A673 (cell line): ENCODE measurements at regions not wholly inside any gene's neighbourhood (a gene's known extent, or its start where the extent isn't known, plus 50 kb on each side); places are given as distances from the start of the nearest gene placed in this dataset.

Experiments used
- BruUV-seq: library from RNA; stranded (reverse); fragments of 400-500 nt; replicated peaks from 2 replicates; lab custom pipeline; 2021; lab: Mats Ljungman, UMichigan
- CTCF ChIA-PET: fragments of 300-600 bp; sonication (Branson Sonifier 250); formaldehyde crosslinking; loops from one replicate; lab custom pipeline; 2022; ENCODE audit warnings: antibody characterized with exemption; lab: Charles Lee
- POLR2A ChIA-PET: fragments of 300-600 bp; sonication (Branson Sonifier 250); formaldehyde crosslinking; loops from one replicate; lab custom pipeline; 2022; ENCODE audit warnings: antibody characterized with exemption; ENCODE audit not compliant: low non-redundant PET; lab: Charles Lee
- DNase-seq: peaks from one replicate; pipeline ENCODE4 v3.0.0-alpha.2; 2015; ENCODE audit warnings: low spot score
- H3K27ac ChIP-seq: fragments of 200-600 bp; sonication (generic); 2 replicates; pipeline ENCODE4 v1.5.1; 2016; ENCODE audit warnings: mixed run types, low read depth, mild to moderate bottlenecking, mixed read lengths, antibody characterized with exemption, low read length; ENCODE audit not compliant: poor library complexity, severe bottlenecking
- H3K27me3 ChIP-seq: fragments of 200-600 bp; sonication (generic); replicated peaks from 2 replicates; pipeline ENCODE4 v1.6.1; 2017; ENCODE audit warnings: mixed run types, low read depth, mild to moderate bottlenecking, mixed read lengths, antibody characterized with exemption, low read length; ENCODE audit not compliant: insufficient read depth, poor library complexity
- H3K36me3 ChIP-seq: fragments of 200-600 bp; sonication (generic); 2 replicates; pipeline ENCODE4 v1.6.1; 2016; ENCODE audit warnings: mixed run types, mild to moderate bottlenecking, mixed read lengths, antibody characterized with exemption, low read length; ENCODE audit not compliant: insufficient read depth, poor library complexity, severe bottlenecking
- H3K4me1 ChIP-seq: fragments of 200-600 bp; sonication (generic); 2 replicates; pipeline ENCODE4 v1.6.1; 2017; ENCODE audit warnings: mixed run types, mild to moderate bottlenecking, mixed read lengths, antibody characterized with exemption, low read length; ENCODE audit not compliant: insufficient read depth, poor library complexity, severe bottlenecking
- H3K4me3 ChIP-seq: fragments of 200-600 bp; sonication (generic); 2 replicates; pipeline ENCODE4 v1.5.1; 2016; ENCODE audit warnings: low read depth, mixed run types, mild to moderate bottlenecking, mixed read lengths, low read length; ENCODE audit not compliant: poor library complexity, severe bottlenecking
- H3K9me3 ChIP-seq: fragments of 200-600 bp; sonication (generic); 2 replicates; pipeline ENCODE4 v1.6.1; 2016; ENCODE audit warnings: mixed run types, low read depth, mild to moderate bottlenecking, mixed read lengths, antibody characterized with exemption, low read length; ENCODE audit not compliant: poor library complexity, severe bottlenecking
- EZH2 ChIP-seq: fragments of 200-600 bp; sonication (generic); IDR thresholded peaks from 2 replicates; pipeline ENCODE4 v1.6.1; 2017; ENCODE audit warnings: borderline replicate concordance, low read depth, mild to moderate bottlenecking, mixed read lengths, antibody characterized with exemption, low read length; ENCODE audit not compliant: poor library complexity, severe bottlenecking
- intact Hi-C: fragments of 100-400 bp; cut with micrococcal nuclease; formaldehyde crosslinking; loops from one replicate; pipeline ENCODE4 v1.10.0; 2022; ENCODE audit not compliant: unreplicated experiment
- TF ChIP-seq, protein P1 (sequence below): fragments of 300-800, 200-600 bp; sonication (generic); conservative IDR thresholded peaks from 2 replicates; pipeline ENCODE4 v1.5.1; 2017; ENCODE audit warnings: low read depth, mild to moderate bottlenecking, antibody characterized with exemption, low read length, moderate library complexity, mixed read lengths

DNA sequence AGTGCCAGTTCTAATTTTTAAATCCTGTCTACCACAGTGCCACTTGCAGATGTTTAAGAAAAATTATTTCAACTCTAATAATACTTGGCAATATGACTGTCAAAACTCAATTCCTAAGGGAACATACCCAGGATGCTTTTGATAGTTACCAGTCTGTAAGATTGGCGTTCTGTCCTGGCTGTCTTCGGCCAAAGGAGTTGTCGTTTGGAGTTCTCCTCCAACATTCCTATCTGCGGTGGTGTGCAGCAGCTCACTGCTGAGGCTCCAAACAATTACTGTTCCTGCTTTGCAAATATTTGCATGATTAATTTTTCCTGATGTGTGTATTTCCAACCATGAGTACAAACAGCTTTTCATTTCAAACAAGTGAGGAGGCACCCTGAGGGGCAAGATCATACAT lies 330.8 kb upstream of the DPH6 start:
- Histone ChIP-seq H3K4me3 (no peak overlapping the region), H3K27me3 (no peaks in the 10 kb centered on the region), H3K4me1 (peaks cover 22% of the 10 kb centered on the region), H3K36me3 (no peaks in the 10 kb centered on the region), H3K9me3 (no peaks in the 10 kb centered on the region), H3K27ac (no peak overlapping the region)
- POLR2A ChIA-PET, result no interaction called here
- TF ChIP-seq, protein P1, sequence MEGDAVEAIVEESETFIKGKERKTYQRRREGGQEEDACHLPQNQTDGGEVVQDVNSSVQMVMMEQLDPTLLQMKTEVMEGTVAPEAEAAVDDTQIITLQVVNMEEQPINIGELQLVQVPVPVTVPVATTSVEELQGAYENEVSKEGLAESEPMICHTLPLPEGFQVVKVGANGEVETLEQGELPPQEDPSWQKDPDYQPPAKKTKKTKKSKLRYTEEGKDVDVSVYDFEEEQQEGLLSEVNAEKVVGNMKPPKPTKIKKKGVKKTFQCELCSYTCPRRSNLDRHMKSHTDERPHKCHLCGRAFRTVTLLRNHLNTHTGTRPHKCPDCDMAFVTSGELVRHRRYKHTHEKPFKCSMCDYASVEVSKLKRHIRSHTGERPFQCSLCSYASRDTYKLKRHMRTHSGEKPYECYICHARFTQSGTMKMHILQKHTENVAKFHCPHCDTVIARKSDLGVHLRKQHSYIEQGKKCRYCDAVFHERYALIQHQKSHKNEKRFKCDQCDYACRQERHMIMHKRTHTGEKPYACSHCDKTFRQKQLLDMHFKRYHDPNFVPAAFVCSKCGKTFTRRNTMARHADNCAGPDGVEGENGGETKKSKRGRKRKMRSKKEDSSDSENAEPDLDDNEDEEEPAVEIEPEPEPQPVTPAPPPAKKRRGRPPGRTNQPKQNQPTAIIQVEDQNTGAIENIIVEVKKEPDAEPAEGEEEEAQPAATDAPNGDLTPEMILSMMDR, result no peak
- no peak for TF ChIP-seq EZH2
- intact Hi-C loops, result no loop called here
- no peak for DNase-seq
- BruUV-seq, result no TSS peak
- CTCF ChIA-PET, result no interaction called here

- no peak overlapping the region for H3K4me3 ChIP-seq
- no peaks in the 10 kb centered on the region for H3K27me3 ChIP-seq
- ChIA-PET POLR2A (interaction anchor here (0.6 kb wide), 1 partner anchor 57 kb away, joined by 4 read pairs; no protein-coding TSS in a partner anchor), CTCF (no interaction called here)
- DNase-seq, result no peak
- no peaks in the 10 kb centered on the region for H3K9me3 ChIP-seq
- H3K4me1 ChIP-seq, result peaks cover 10% of the 10 kb centered on the region
- no peaks in the 10 kb centered on the region for H3K36me3 ChIP-seq
- intact Hi-C loops, result no loop called here
- no peak overlapping the region for H3K27ac ChIP-seq
- TF ChIP-seq, protein P1, result no peak
- no peak for TF ChIP-seq EZH2
- BruUV-seq, result no TSS peak
Measured at GRCh38 chr15:35880896-35881295, 334.9 kb upstream of the DPH6 start.

DNA sequence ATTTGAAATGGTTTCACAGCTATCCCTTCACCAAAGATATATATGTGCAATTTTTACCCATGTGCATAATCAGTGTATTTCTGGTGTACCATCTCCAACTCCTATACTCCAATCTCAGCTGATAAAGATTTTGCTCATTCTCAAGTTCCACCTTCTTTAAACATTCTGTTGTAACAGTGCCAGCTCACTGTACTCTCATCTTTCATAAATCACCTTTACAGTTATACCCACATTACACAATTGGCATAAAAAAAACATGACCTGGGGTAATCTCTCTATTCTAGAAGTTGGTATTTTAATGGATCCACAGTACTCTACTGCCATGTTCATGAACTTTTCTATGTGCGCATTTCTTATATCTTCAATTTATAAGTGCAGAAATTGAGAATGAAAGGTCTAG lies 339.9 kb upstream of the DPH6 start:
- DNase-seq, result no peak
- BruUV-seq, result no TSS peak
- Histone ChIP-seq H3K27me3 (no peaks in the 10 kb centered on the region), H3K9me3 (no peaks in the 10 kb centered on the region), H3K4me1 (peaks cover 29% of the 10 kb centered on the region), H3K36me3 (no peaks in the 10 kb centered on the region), H3K27ac (no peak overlapping the region), H3K4me3 (no peak overlapping the region)
- POLR2A ChIA-PET, result no interaction called here
- intact Hi-C loops, result no loop called here
- CTCF ChIA-PET, result no interaction called here
- TF ChIP-seq EZH2, result no peak
- TF ChIP-seq, protein P1, result no peak
